ENCODE measurements at regions not wholly inside any gene's neighbourhood (a gene's known extent, or its start where the extent isn't known, plus 50 kb on each side); places are given as distances from the start of the nearest gene placed in this dataset.

GRCh38 chr2:181841079-181841478, 50.5 kb upstream of the ITPRID2 start:
- no peak for DNase-seq

All from EL (cell line).